HCT116 (cell line): ENCODE measurements at regions not wholly inside any gene's neighbourhood (a gene's known extent, or its start where the extent isn't known, plus 50 kb on each side); places are given as distances from the start of the nearest gene placed in this dataset.

Experiments used
- ATAC-seq: fragments of 200-7000 bp; cut with Tn5 transposase; 2 replicates; pipeline ENCODE4 v1.9.1; 2020; ENCODE audit warnings: mild to moderate bottlenecking, moderate library complexity
- BruUV-seq: library from RNA; stranded (reverse); fragments of 400-500 nt; replicated peaks from 2 replicates; lab custom pipeline; 2021; lab: Mats Ljungman, UMichigan
- CTCF ChIA-PET: fragments of 300-600 bp; sonication (Branson Sonifier 250); formaldehyde crosslinking; loops from one replicate; lab custom pipeline; 2021; ENCODE audit warnings: antibody characterized with exemption; lab: Charles Lee
- POLR2A ChIA-PET: fragments of 300-600, 350-600 bp; sonication (Branson Sonifier 250); formaldehyde crosslinking; loops from one replicate; lab custom pipeline; 2021; ENCODE audit warnings: antibody characterized with exemption; lab: Charles Lee
- RAD21 ChIA-PET, 2 experiments: fragments of 300-600 bp; sonication (Branson Sonifier 250); formaldehyde crosslinking; loops; one replicate each; lab custom pipeline; 2023; ENCODE audit warnings: low total read pairs in 2 of 2; ENCODE audit not compliant: uncharacterized antibody in 2 of 2, unreplicated experiment in 2 of 2, low non-redundant PET in 1 of 2; lab: Charles Lee
- DNase-seq: peaks from one replicate; pipeline ENCODE4 v3.0.0-alpha.2; 2010; ENCODE audit warnings: low read depth, low spot score
- H2AFZ ChIP-seq: fragments of 200-600 bp; shearing (Covaris generic), sonication (generic); 2 replicates; pipeline ENCODE4 v1.6.1; 2017; ENCODE audit warnings: low read depth, mixed run types, mixed read lengths, antibody characterized with exemption, low read length; ENCODE audit not compliant: poor library complexity, severe bottlenecking
- H3K27ac ChIP-seq: 2 replicates; pipeline ENCODE4 v1.5.1; 2012; ENCODE audit warnings: low read depth, low read length
- H3K27me3 ChIP-seq: fragments of 200-600 bp; sonication (generic); 2 replicates; pipeline ENCODE4 v1.6.1; 2016; ENCODE audit warnings: mixed run types, low read length, mixed read lengths; ENCODE audit not compliant: insufficient read depth
- H3K36me3 ChIP-seq, 2 experiments: fragments of 200-500 bp in 1 of 2; fragments of 200-600 bp in 1 of 2; sonication (Bioruptor generic) in 1 of 2; sonication (generic) in 1 of 2; 2 replicates each; pipeline versions ENCODE4 v1.5.1 to v1.6.1; 2014 to 2016; ENCODE audit warnings: low read length in 2 of 2, inconsistent platforms in 1 of 2, mixed read lengths in 1 of 2, mixed run types in 1 of 2; ENCODE audit not compliant: insufficient read depth in 2 of 2, control insufficient read depth in 1 of 2
- H3K4me1 ChIP-seq, 2 experiments: fragments of 200-600 bp in 1 of 2; sonication (generic) in 1 of 2; 2 replicates each; pipeline versions ENCODE4 v1.5.1 to v1.6.1; 2012 to 2017; ENCODE audit warnings: low read length in 2 of 2, inconsistent platforms in 1 of 2, mild to moderate bottlenecking in 1 of 2, mixed read lengths in 1 of 2, mixed run types in 1 of 2, moderate library complexity in 1 of 2; ENCODE audit not compliant: insufficient read depth in 2 of 2, control insufficient read depth in 1 of 2
- H3K4me2 ChIP-seq: fragments of 200-600 bp; sonication (generic); 2 replicates; pipeline ENCODE4 v1.6.1; 2017; ENCODE audit warnings: mixed run types, low read length, mixed read lengths
- H3K4me3 ChIP-seq, 2 experiments: fragments of 200-600 bp in 1 of 2; sonication (generic) in 1 of 2; replicated peaks in 1 of 2; 2 replicates each; pipeline ENCODE4 v1.5.1; 2011 to 2016; ENCODE audit warnings: low read length in 2 of 2, control low read depth in 1 of 2, low read depth in 1 of 2, mild to moderate bottlenecking in 1 of 2, mixed read lengths in 1 of 2, mixed run types in 1 of 2
- H3K79me2 ChIP-seq: fragments of 200-600 bp; sonication (generic); 2 replicates; pipeline ENCODE4 v1.6.1; 2017; ENCODE audit warnings: mild to moderate bottlenecking, mixed run types, low read length, moderate library complexity, mixed read lengths; ENCODE audit not compliant: insufficient read depth
- H3K9ac ChIP-seq: fragments of 200-600 bp; sonication (generic); 2 replicates; pipeline ENCODE4 v1.6.1; 2016; ENCODE audit warnings: low read length, mixed read lengths
- H3K9me2 ChIP-seq: fragments of 200-600 bp; sonication (generic), shearing (Covaris generic); 2 replicates; pipeline ENCODE4 v1.6.1; 2017; ENCODE audit warnings: mixed run types, mild to moderate bottlenecking, moderate library complexity; ENCODE audit not compliant: insufficient read depth
- H3K9me3 ChIP-seq, 2 experiments: fragments of 200-500 bp in 1 of 2; fragments of 200-600 bp in 1 of 2; sonication (Bioruptor generic) in 1 of 2; sonication (generic) in 1 of 2; 2 replicates each; pipeline ENCODE4 v1.6.1; 2014 to 2017; ENCODE audit warnings: low read length in 2 of 2, mixed read lengths in 2 of 2, inconsistent platforms in 1 of 2, low read depth in 1 of 2, mild to moderate bottlenecking in 1 of 2, mixed run types in 1 of 2, moderate library complexity in 1 of 2; ENCODE audit not compliant: control insufficient read depth in 1 of 2, insufficient read depth in 1 of 2
- H4K20me1 ChIP-seq: fragments of 200-600 bp; sonication (generic), shearing (Covaris generic); 2 replicates; pipeline ENCODE4 v1.6.1; 2017; ENCODE audit warnings: mixed run types, mild to moderate bottlenecking, moderate library complexity; ENCODE audit not compliant: insufficient read depth
- CBX3 ChIP-seq: IDR thresholded peaks from 2 replicates; pipeline ENCODE4 v1.6.1; 2012; ENCODE audit warnings: low read depth
- CEBPB ChIP-seq: IDR thresholded peaks from 2 replicates; pipeline ENCODE4 v1.6.1; 2012; ENCODE audit warnings: low read depth
- EGR1 ChIP-seq: IDR thresholded peaks from 2 replicates; pipeline ENCODE4 v1.6.1; 2012; ENCODE audit warnings: low read depth
- ELF1 ChIP-seq: IDR thresholded peaks from 2 replicates; pipeline ENCODE4 v1.6.1; 2012; ENCODE audit warnings: low read depth, borderline replicate concordance
- EZH2 ChIP-seq: fragments of 200-600 bp; sonication (generic); IDR thresholded peaks from 2 replicates; pipeline ENCODE4 v1.6.1; 2017; ENCODE audit warnings: antibody characterized with exemption, mixed run types
- EZH2phosphoT487 ChIP-seq: fragments of 200-600 bp; IDR thresholded peaks from 2 replicates; pipeline ENCODE4 v1.6.1; 2018; ENCODE audit warnings: antibody characterized with exemption, borderline replicate concordance
- FOSL1 ChIP-seq: IDR thresholded peaks from 2 replicates; pipeline ENCODE4 v1.6.1; 2012; ENCODE audit warnings: low read depth
- JUND ChIP-seq: IDR thresholded peaks from 2 replicates; pipeline ENCODE4 v1.6.1; 2012
- POLR2A ChIP-seq: IDR thresholded peaks from 2 replicates; pipeline ENCODE4 v1.7.0; 2011; ENCODE audit warnings: borderline replicate concordance; ENCODE audit not compliant: insufficient read depth, insufficient read length; ENCODE audit errors: extremely low read depth
- POLR2AphosphoS5 ChIP-seq: IDR thresholded peaks from 2 replicates; pipeline ENCODE4 v1.6.1; 2011; ENCODE audit warnings: mild to moderate bottlenecking, low read depth, low read length, moderate library complexity
- SIN3A ChIP-seq: IDR thresholded peaks from 2 replicates; pipeline ENCODE4 v1.6.1; 2012; ENCODE audit warnings: low read depth
- TCF7L2 ChIP-seq: IDR thresholded peaks from 2 replicates; pipeline ENCODE4 v1.7.0; 2011; ENCODE audit warnings: borderline replicate concordance, inconsistent platforms; ENCODE audit not compliant: insufficient read depth, insufficient read length; ENCODE audit errors: extremely low read depth
- YY1 ChIP-seq: IDR thresholded peaks from 2 replicates; pipeline ENCODE4 v1.6.1; 2011; ENCODE audit warnings: low read length, low read depth, moderate library complexity, mild to moderate bottlenecking; ENCODE audit not compliant: insufficient replicate concordance; ENCODE audit errors: extremely low read depth
- ZFX ChIP-seq: fragments of 450-650 bp; IDR thresholded peaks from 2 replicates; pipeline ENCODE4 v1.6.1; 2017
- ZNF274 ChIP-seq: fragments of 200-500 bp; sonication (Bioruptor generic); IDR thresholded peaks from 2 replicates; pipeline ENCODE4 v1.6.1; 2014; ENCODE audit warnings: mild to moderate bottlenecking, low read depth, low read length, inconsistent platforms
- intact Hi-C: fragments of 100-400 bp; cut with micrococcal nuclease; formaldehyde crosslinking; loops from 2 replicates; pipeline ENCODE4 v1.10.0; 2022
- TF ChIP-seq, protein P1 (sequence below): IDR thresholded peaks from 2 replicates; pipeline ENCODE4 v1.6.1; 2012

DNA sequence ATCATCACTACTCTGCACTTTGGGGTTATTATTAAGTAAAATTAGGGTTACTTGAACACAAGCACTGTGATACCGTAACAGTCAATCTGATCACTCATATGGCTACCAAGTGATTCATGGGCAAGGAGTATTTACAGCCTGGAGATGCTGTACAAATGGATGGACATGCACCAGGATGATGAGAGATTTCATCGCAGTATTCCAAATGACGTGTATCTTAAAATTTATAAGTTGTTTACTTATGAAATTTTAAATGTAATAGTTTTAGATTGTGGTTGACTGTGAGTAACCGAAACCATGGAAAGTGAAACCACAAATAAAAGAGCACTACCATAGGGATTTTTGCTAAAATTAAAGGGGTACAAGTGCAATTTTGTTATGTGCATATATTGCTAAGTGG, 462.2 kb upstream of the PTGER4 start:
- TF ChIP-seq POLR2AphosphoS5 (no peak), POLR2A (no peak), EZH2 (no peak), ZFX (no peak), CEBPB (no peak), SIN3A (no peak), JUND (no peak), FOSL1 (no peak), ZNF274 (no peak), EZH2phosphoT487 (no peak), EGR1 (no peak), TCF7L2 (no peak), ELF1 (no peak), CBX3 (no peak), YY1 (no peak)
- TF ChIP-seq, protein P1, sequence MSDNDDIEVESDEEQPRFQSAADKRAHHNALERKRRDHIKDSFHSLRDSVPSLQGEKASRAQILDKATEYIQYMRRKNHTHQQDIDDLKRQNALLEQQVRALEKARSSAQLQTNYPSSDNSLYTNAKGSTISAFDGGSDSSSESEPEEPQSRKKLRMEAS = no peak
- H3K27ac ChIP-seq = no peak overlapping the region
- H2AFZ ChIP-seq = no peak overlapping the region
- H3K9me2 ChIP-seq = no peaks in the 10 kb centered on the region
- no peak for DNase-seq
- no peak overlapping the region for H3K9ac ChIP-seq
- ChIA-PET POLR2A (no interaction called here), CTCF (no interaction called here), RAD21 (no interaction called here)
- intact Hi-C loops = no loop called here
- H3K27me3 ChIP-seq = no peaks in the 10 kb centered on the region
- H3K4me2 ChIP-seq = no peak overlapping the region
- BruUV-seq = no TSS peak
- no peaks in the 10 kb centered on the region for H3K79me2 ChIP-seq
- H3K9me3 ChIP-seq = no peaks in the 10 kb centered on the region
- H3K36me3 ChIP-seq = no peaks in the 10 kb centered on the region
- ATAC-seq = no peak
- H4K20me1 ChIP-seq = no peaks in the 10 kb centered on the region
- no peaks in the 10 kb centered on the region for H3K4me1 ChIP-seq
- H3K4me3 ChIP-seq = no peak overlapping the region
